Upper lobe of left lung (tissue), 6 donors: ENCODE measurements at regions not wholly inside any gene's neighbourhood (a gene's known extent, or its start where the extent isn't known, plus 50 kb on each side); places are given as distances from the start of the nearest gene placed in this dataset.

Experiments used
- ATAC-seq, 2 donors: fragments of 200-7000 bp; cut with Tn5 transposase; one replicate each; pipeline ENCODE4 v1.9.1; 2022; ENCODE audit warnings: mild to moderate bottlenecking in 2 of 2, moderate library complexity in 2 of 2; ENCODE audit not compliant: low FRiP score in 2 of 2
- DNase-seq, 2 donors: peaks; one replicate each; pipeline ENCODE4 v3.0.0-alpha.2; 2019 to 2020
- H3K27ac ChIP-seq, 4 donors: fragments of 200-600 bp; sonication (generic); one replicate each; pipeline ENCODE4 v1.5.1; 2016 to 2019
- H3K27me3 ChIP-seq, 4 donors: fragments of 200-600 bp; sonication (generic); one replicate each; pipeline ENCODE4 v1.5.1; 2017 to 2019
- H3K36me3 ChIP-seq, 4 donors: fragments of 200-600 bp; sonication (generic); one replicate each; pipeline ENCODE4 v1.5.1; 2016 to 2019
- H3K4me1 ChIP-seq, 4 donors: fragments of 200-600 bp; sonication (generic); one replicate each; pipeline ENCODE4 v1.5.1; 2018 to 2019
- H3K4me3 ChIP-seq, 4 donors: fragments of 200-600 bp; sonication (generic); one replicate each; pipeline ENCODE4 v1.5.1; 2017 to 2019; ENCODE audit warnings: mild to moderate bottlenecking in 2 of 4, moderate library complexity in 1 of 4
- H3K9me3 ChIP-seq, 4 donors: fragments of 200-600 bp; sonication (generic); one replicate each; pipeline ENCODE4 v1.5.1; 2018 to 2019
- EP300 ChIP-seq, 4 donors: sonication (generic); formaldehyde crosslinking; IDR thresholded peaks; one replicate each; pipeline ENCODE4 v1.5.1; 2017; ENCODE audit warnings: antibody characterized with exemption in 4 of 4, control low read depth in 2 of 4
- POLR2A ChIP-seq, 4 donors: fragments of 450-650 bp; IDR thresholded peaks; one replicate each; pipeline ENCODE4 v1.5.1; 2016 to 2017; ENCODE audit warnings: antibody characterized with exemption in 4 of 4, mild to moderate bottlenecking in 2 of 4
- POLR2AphosphoS5 ChIP-seq, 2 donors: sonication (generic); formaldehyde crosslinking; IDR thresholded peaks; one replicate each; pipeline ENCODE4 v1.5.1; 2017; ENCODE audit warnings: antibody characterized with exemption in 2 of 2
- WGBS, 2 donors: methylation state at CpG; one replicate each; pipeline ENCODE4 v1.1.5; 2017 to 2018; 5-methylcytosine and 5-hydroxymethylcytosine counted together
- TF ChIP-seq, protein P1 (sequence below), 6 experiments: fragments of 450-650 bp in 4 of 6; fragments of 200-600 bp in 2 of 6; sonication (generic) in 2 of 6; IDR thresholded peaks; one replicate each; pipeline ENCODE4 v1.5.1; 2016 to 2019; ENCODE audit warnings: antibody characterized with exemption in 6 of 6
- donor health status: DM: no; HTN: no; CAD: no; lungs with moderate emphysema.
- donor health status: DM: no; HTN: yes; CAD: no; lungs with severe emphysema.

DNA sequence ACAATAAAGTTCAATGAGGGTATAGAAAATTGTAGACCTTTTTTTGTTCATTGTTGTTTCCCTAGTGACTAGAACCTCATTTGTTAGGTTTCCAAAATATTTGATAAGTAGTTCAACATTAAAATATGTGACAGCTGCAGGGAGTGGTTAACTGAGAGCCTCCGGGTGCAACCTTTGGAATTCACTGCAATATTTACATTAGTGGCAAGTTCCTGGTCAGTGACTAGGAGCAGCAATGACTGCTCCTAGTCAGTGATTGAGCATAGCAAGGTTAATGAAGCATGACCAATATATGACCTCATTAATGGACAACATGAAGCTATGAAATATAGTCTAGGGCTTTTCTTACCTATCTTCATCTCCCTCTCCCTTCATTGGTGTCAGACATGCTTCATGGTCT is 65.8 kb upstream of the FAM47A start:
- WGBS, 2 donors: 43 to 60% methylated on average over 1 of the region's 1 CpG
- no peaks in the 10 kb centered on the region for H3K4me1 ChIP-seq
- H3K36me3 ChIP-seq: no peaks in the 10 kb centered on the region

More for the DNA sequence above, 65.8 kb upstream of the FAM47A start:
- TF ChIP-seq EP300 (IDR thresholded peaks at IDR 0.05): no peak
- no peak for TF ChIP-seq POLR2AphosphoS5 (IDR thresholded peaks at IDR 0.05)
- TF ChIP-seq POLR2A (IDR thresholded peaks at IDR 0.05): no peak
- TF ChIP-seq, protein P1, sequence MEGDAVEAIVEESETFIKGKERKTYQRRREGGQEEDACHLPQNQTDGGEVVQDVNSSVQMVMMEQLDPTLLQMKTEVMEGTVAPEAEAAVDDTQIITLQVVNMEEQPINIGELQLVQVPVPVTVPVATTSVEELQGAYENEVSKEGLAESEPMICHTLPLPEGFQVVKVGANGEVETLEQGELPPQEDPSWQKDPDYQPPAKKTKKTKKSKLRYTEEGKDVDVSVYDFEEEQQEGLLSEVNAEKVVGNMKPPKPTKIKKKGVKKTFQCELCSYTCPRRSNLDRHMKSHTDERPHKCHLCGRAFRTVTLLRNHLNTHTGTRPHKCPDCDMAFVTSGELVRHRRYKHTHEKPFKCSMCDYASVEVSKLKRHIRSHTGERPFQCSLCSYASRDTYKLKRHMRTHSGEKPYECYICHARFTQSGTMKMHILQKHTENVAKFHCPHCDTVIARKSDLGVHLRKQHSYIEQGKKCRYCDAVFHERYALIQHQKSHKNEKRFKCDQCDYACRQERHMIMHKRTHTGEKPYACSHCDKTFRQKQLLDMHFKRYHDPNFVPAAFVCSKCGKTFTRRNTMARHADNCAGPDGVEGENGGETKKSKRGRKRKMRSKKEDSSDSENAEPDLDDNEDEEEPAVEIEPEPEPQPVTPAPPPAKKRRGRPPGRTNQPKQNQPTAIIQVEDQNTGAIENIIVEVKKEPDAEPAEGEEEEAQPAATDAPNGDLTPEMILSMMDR (IDR thresholded peaks at IDR 0.05): no peak
- ATAC-seq (no peak), DNase-seq (no peak)
- Histone ChIP-seq H3K27me3 (no peaks in the 10 kb centered on the region), H3K4me3 (no peak overlapping the region), H3K27ac (no peak overlapping the region), H3K9me3 (peaks cover 0 to 3% (median 0%) of the 10 kb centered on the region in 4 donors)
